ENCODE measurements at regions not wholly inside any gene's neighbourhood (a gene's known extent, or its start where the extent isn't known, plus 50 kb on each side); places are given as distances from the start of the nearest gene placed in this dataset.

DNA sequence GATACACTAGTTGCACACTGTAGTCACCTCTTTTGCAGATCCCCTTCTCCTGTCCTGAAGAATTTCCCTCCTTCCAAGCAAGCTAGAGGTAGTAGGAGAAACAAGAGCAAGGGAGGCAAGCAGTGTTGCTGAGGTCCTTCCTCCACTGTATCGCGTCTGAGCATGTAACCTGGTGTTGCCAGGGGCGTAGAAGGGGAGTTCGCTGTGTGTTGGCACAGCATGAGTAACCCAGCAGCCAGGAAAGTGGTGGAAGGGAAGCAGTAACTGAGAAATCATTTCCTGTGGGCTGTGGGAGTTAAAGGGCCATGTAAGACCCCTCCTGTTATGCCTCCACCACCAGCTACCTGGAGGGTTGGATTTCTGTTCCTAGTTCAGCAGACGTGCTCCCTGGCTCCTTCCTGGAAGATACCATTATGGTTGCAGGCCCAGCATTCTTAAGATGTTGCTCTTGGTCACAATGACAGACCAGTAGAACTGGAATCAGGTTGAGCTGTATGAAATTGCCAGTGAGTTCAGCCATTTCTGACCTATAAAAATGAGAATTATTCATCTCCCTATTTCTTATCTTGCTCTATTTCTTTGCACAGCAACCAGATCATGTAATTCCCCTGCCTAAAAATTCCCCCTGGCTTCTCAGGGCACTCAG lies 215.3 kb upstream of the TOPAZ1 start:
- Histone ChIP-seq H3K9me3 (replicated peaks in 1 of 11) (peaks cover 0 to 8% (median 0%) of the 10 kb centered on the region in 11 experiments; a peak in 3 of 22 replicates), H3K36me3 (no peaks in the 10 kb centered on the region), H3K4me2 (no peak overlapping the region), H3K4me1 (peaks cover 0 to 9% (median 6%) of the 10 kb centered on the region in 10 experiments; a peak in 7 of 20 replicates), H3K27ac (no peak overlapping the region), H3K9ac (no peak overlapping the region), H3K4me3 (no peak overlapping the region), H4K20me1 (peaks cover 0 to 5% (median 0%) of the 10 kb centered on the region in 11 experiments; a peak in 1 of 22 replicates), H3K27me3 (peaks cover 19 to 36% (median 26%) of the 10 kb centered on the region in 11 experiments)
- no peak for TF ChIP-seq Cebpa-rat (IDR thresholded peaks at IDR 0.05)

DNA sequence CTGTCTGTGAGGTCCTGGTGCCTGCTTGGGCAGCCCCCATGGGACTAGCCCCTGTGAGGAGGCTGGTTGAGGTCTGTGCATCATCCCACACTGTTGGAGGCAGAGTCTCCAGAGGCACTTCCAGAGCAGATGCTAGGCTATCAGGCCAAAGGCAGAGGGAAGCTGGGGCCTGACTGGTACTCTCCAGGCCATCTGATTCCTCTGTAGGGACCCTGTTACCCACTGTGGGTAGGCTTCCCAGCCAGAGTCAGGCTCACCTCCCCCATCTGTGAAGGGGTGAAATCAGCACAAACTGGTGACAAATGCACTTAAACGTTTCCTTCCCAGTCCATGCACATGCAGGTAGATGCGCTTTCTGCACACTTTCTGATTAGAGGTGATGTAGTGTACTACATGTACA lies 212.6 kb upstream of the TOPAZ1 start:
- Histone ChIP-seq H3K9ac (no peak overlapping the region), H3K9me3 (replicated peaks in 1 of 11) (no peaks in the 10 kb centered on the region), H3K4me1 (no peaks in the 10 kb centered on the region), H3K4me3 (no peak overlapping the region), H3K4me2 (no peak overlapping the region), H3K27ac (no peak overlapping the region), H3K27me3 (peaks cover 0 to 9% (median 1%) of the 10 kb centered on the region in 11 experiments; a peak in 5 of 22 replicates), H3K36me3 (no peaks in the 10 kb centered on the region), H4K20me1 (no peaks in the 10 kb centered on the region)
- no peak for TF ChIP-seq Cebpa-rat (IDR thresholded peaks at IDR 0.05)

DNA sequence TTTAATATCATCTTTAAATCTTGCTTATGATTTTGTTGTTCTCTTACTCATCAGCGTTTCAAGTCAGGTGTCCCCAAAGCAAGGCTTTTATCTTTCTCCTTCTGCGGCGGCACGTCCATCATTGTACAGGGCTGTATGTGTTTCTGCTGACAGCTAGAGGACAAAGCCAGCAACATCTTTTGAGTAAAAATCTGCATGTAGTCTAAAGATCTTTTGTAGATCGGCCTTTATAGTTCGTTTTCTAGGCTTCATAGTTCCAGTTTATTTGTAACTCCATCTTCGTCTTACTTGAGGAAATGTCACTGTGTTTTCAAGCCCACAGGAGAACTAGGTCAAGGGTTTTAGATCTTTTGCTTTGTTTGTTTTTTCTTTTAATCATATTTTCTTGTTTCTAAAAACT lies 211.4 kb upstream of the TOPAZ1 start:
- no peaks in the 10 kb centered on the region for H3K27me3 ChIP-seq
- H3K9ac ChIP-seq, result no peak overlapping the region
- H3K36me3 ChIP-seq, result no peaks in the 10 kb centered on the region
- H4K20me1 ChIP-seq, result no peaks in the 10 kb centered on the region
- H3K4me2 ChIP-seq, result no peak overlapping the region
- H3K4me1 ChIP-seq, result no peaks in the 10 kb centered on the region
- H3K27ac ChIP-seq, result no peak overlapping the region
- H3K4me3 ChIP-seq, result no peak overlapping the region
- H3K9me3 ChIP-seq (replicated peaks in 1 of 11), result no peaks in the 10 kb centered on the region
- no peak for TF ChIP-seq Cebpa-rat (IDR thresholded peaks at IDR 0.05)

DNA sequence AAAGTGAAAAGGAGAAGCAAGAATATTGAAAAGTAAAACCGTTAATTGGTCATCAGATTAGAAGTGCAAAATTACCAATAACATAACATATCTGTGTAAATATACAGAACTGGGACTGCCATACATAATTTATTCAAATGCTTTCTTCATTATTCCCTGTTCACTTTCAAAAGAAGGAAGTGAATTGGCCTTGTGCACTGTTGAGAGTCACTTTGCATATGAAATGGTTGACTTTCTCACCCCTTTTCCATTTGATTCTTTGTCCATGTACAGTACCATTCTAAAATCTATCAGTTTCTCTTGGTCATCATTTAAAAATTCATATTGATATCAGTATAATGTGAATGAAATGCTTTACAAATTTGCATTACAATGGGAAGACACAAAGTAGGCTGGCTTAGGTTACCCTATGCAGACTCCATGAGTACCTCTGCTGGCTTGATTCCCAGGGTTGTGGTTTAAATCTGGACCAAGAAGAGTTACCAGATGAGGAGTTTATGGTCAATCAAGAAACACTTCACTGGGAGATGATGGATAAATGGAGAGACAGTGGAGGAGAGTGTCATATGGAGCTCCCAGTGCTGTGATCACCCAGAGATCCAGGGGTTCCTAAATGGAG lies 210.9 kb upstream of the TOPAZ1 start:
- no peak for TF ChIP-seq Cebpa-rat (IDR thresholded peaks at IDR 0.05)
- no peak overlapping the region for H3K27ac ChIP-seq
- no peaks in the 10 kb centered on the region for H4K20me1 ChIP-seq
- H3K4me3 ChIP-seq, result no peak overlapping the region
- H3K4me2 ChIP-seq, result no peak overlapping the region
- H3K4me1 ChIP-seq, result no peaks in the 10 kb centered on the region
- no peaks in the 10 kb centered on the region for H3K27me3 ChIP-seq
- no peak overlapping the region for H3K9ac ChIP-seq
- no peaks in the 10 kb centered on the region for H3K9me3 ChIP-seq (replicated peaks in 1 of 11)
- no peaks in the 10 kb centered on the region for H3K36me3 ChIP-seq

DNA sequence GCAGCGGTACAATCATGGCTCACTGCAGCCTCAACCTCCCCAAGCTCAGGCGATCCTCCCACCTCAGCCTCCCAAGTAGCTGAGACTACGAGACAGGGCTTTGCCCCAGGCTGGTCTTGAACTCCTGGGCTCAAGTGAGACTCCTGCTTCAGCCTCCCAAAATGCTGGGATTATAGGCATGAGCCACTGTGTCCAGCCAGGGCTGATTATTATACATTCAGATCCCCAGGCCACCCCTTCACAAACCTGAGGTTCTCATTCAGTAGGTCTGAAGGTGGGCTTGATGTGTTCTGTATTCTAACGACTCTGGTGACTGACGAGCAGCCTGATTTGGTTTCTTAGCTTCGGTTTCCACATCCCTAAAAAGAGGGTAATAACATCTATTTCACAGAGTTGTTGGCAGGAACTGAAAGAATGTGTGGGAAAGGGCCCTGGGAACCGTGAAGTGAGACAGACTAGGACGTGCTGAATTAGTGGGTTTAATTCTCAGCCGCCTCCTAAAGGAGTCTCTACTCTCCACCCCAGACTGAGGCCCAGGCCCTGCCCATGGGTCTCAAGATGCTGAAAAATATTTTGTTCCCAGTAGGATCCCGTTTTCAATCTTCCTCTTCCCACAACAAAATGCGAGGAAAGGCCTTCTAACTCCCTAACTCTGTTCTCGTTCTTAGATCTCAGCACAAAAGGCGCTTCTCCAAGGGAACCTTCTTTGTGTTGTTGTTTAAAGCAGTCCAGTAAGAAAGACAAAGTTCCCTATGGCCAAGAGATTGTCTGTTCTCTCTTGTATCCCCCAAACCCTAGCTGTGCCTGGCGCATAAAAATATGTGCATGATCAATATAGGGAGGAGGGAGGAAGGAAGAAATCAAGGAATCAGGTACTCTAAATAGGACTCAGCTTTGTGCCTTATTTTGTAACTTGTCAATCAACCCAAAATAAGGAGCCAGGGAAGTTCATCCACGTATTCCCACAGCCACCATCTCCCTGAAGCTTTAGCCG lies 210.0 kb upstream of the TOPAZ1 start:
- Histone ChIP-seq H3K9ac (no peak overlapping the region), H3K4me3 (no peak overlapping the region), H3K4me2 (no peak overlapping the region), H4K20me1 (no peaks in the 10 kb centered on the region), H3K27me3 (no peaks in the 10 kb centered on the region), H3K4me1 (no peaks in the 10 kb centered on the region), H3K27ac (no peak overlapping the region), H3K36me3 (no peaks in the 10 kb centered on the region), H3K9me3 (replicated peaks in 1 of 11) (no peaks in the 10 kb centered on the region)
- TF ChIP-seq Cebpa-rat (IDR thresholded peaks at IDR 0.05), result no peak

DNA sequence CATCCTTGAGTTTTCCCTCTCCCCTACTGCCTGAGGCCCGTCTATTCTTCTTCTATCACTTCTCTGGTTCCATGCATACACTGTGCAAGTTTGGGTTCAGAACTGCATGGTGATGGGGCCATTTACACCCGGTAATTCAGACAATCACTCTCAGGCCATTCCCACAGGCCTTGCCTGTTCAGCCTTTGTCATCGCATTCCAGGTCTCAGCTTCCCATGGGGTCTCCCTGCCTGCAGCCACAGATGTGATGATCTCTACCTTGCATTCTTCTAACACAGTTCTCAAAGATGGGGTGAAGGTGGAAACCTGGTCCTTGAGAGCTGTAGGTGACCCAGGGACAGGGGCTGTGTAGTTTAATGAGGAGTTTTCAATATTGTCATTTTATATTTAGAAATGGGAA lies 209.2 kb upstream of the TOPAZ1 start:
- no peaks in the 10 kb centered on the region for H4K20me1 ChIP-seq
- TF ChIP-seq Cebpa-rat (IDR thresholded peaks at IDR 0.05), result no peak

DNA sequence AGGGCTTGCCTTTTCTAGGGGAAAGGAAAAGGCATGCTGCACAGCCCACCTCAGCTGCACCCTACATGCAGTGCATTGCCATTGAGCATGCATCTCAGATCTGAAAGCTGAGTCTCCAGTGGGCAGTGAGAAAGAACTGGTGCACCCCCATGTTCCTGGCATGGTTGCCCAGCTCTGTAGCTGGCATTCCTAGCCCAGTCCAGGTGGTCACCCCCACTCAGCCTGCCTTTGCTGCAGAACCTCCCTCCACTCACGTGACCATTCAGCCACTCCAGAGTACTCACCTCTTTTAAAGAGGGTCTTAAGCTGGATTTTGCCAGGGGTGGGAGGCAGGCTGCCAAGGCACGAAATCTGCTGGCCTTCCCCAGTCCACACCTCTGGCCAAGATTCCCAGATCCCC lies 208.6 kb upstream of the TOPAZ1 start:
- H3K9me3 ChIP-seq (replicated peaks in 1 of 11), result no peaks in the 10 kb centered on the region
- H3K4me2 ChIP-seq, result no peak overlapping the region
- H3K9ac ChIP-seq, result no peak overlapping the region
- no peak for TF ChIP-seq Cebpa-rat (IDR thresholded peaks at IDR 0.05)
- no peaks in the 10 kb centered on the region for H4K20me1 ChIP-seq
- H3K27me3 ChIP-seq, result no peaks in the 10 kb centered on the region
- no peaks in the 10 kb centered on the region for H3K36me3 ChIP-seq
- H3K4me3 ChIP-seq, result no peak overlapping the region
- no peak overlapping the region for H3K27ac ChIP-seq
- no peaks in the 10 kb centered on the region for H3K4me1 ChIP-seq

More for the DNA sequence above, 209.2 kb upstream of the TOPAZ1 start:
- Histone ChIP-seq H3K27ac (no peak overlapping the region), H3K4me1 (no peaks in the 10 kb centered on the region), H3K4me3 (no peak overlapping the region), H3K9ac (no peak overlapping the region), H3K27me3 (no peaks in the 10 kb centered on the region), H3K4me2 (no peak overlapping the region), H3K36me3 (no peaks in the 10 kb centered on the region), H3K9me3 (replicated peaks in 1 of 11) (no peaks in the 10 kb centered on the region)

DNA sequence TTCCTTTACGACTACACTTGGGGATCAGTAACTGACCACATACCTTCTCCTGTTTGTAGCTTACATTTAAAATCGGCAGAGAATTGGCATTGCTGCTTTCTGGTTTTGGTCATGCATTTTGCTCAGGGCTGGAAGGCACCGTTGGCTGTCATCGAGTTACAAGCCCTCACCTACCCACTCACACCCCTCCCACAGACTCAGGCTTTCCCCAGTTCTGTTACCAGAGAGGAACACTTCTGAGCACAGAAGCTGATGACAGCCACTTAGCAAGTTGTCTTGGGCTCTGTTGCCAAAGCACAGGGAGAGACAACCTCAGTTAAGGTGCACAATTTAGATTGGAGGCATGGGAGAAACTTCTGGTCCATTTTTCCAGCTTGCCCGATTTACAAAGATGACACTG lies 204.8 kb upstream of the TOPAZ1 start:
- Histone ChIP-seq H3K4me1 (peaks cover 0 to 5% (median 0%) of the 10 kb centered on the region in 10 experiments; a peak in 1 of 20 replicates), H3K9ac (no peak overlapping the region), H3K9me3 (replicated peaks in 1 of 11) (no peaks in the 10 kb centered on the region), H3K4me3 (no peak overlapping the region), H4K20me1 (no peaks in the 10 kb centered on the region), H3K4me2 (no peak overlapping the region), H3K36me3 (no peaks in the 10 kb centered on the region), H3K27ac (no peak overlapping the region), H3K27me3 (no peaks in the 10 kb centered on the region)
- no peak for TF ChIP-seq Cebpa-rat (IDR thresholded peaks at IDR 0.05)

DNA sequence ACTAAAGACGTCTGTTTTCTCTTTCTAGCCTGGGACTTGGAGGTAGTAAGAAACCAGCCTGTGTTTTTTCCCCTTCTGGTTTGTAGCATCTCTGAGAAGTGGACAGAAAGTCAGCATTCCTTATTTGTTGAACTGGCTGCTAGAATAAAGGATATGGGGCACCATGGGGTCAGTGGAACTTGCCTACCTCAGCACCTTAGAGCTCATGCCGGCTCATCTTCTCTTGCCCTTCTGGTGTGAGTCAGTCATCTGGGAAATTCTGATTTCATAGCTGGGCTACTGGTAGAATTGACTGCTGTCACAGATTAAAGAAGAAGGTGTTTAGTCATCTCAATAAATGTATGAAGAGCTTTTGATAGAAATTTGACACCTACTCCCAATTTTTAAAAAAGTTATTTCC lies 202.7 kb upstream of the TOPAZ1 start:
- H4K20me1 ChIP-seq, result no peaks in the 10 kb centered on the region
- no peak overlapping the region for H3K9ac ChIP-seq
- no peaks in the 10 kb centered on the region for H3K27me3 ChIP-seq
- H3K27ac ChIP-seq, result no peak overlapping the region
- H3K4me2 ChIP-seq, result no peak overlapping the region
- TF ChIP-seq Cebpa-rat (IDR thresholded peaks at IDR 0.05), result no peak
- no peaks in the 10 kb centered on the region for H3K36me3 ChIP-seq
- H3K4me1 ChIP-seq, result peaks cover 0 to 5% (median 0%) of the 10 kb centered on the region in 10 experiments; a peak in 1 of 20 replicates
- no peak overlapping the region for H3K4me3 ChIP-seq
- H3K9me3 ChIP-seq (replicated peaks in 1 of 11), result no peaks in the 10 kb centered on the region

All from BLaER1 treated with 17β-estradiol and CSF1 and Interleukin-3, amounts not matched to agents 10 nM and 100 nM (cell line).